ENCODE measurements at regions not wholly inside any gene's neighbourhood (a gene's known extent, or its start where the extent isn't known, plus 50 kb on each side); places are given as distances from the start of the nearest gene placed in this dataset.

GRCh38 chr9:135329571-135330306 lies 149.8 kb upstream of the PPP1R26 start (continued):
- TF ChIP-seq ZNF311 (CRISPR knock-in tag; IDR thresholded peaks at IDR 0.05) (no peak), NFIX (CRISPR knock-in tag; IDR thresholded peaks at IDR 0.05; ENCODE audit: low read depth) (no peak), FOS (IDR thresholded peaks at IDR 0.05; ENCODE audit: extremely low read depth, insufficient read length) (no peak), FOXM1 (IDR thresholded peaks at IDR 0.05; ENCODE audit: low read depth) (no peak), FOXM1 (CRISPR knock-in tag; IDR thresholded peaks at IDR 0.05; ENCODE audit: low read depth) (no peak), MLLT1 (IDR thresholded peaks at IDR 0.05) (no peak)

- no peak for DNase-seq (ENCODE audit: extremely low read depth in 1 of 4, low spot score in 3 of 4)
- TF ChIP-seq ARID3B (CRISPR knock-in tag; IDR thresholded peaks at IDR 0.05; ENCODE audit: borderline replicate concordance) (no peak), ZNF324 (CRISPR knock-in tag; IDR thresholded peaks at IDR 0.05) (no peak), XRCC4 (IDR thresholded peaks at IDR 0.05; ENCODE audit: extremely low read depth, insufficient read depth, insufficient read length) (no peak), E2F1 (CRISPR knock-in tag; IDR thresholded peaks at IDR 0.05) (no peak), TFE3 (CRISPR knock-in tag; IDR thresholded peaks at IDR 0.05) (no peak), NR2F6 (CRISPR knock-in tag; IDR thresholded peaks at IDR 0.05) (no peak), ZNF655 (CRISPR knock-in tag; IDR thresholded peaks at IDR 0.05) (no peak), ZNF217 (CRISPR knock-in tag; IDR thresholded peaks at IDR 0.05) (no peak)
Measured at GRCh38 chr9:135330307-135330631, 149.3 kb upstream of the PPP1R26 start.

More at GRCh38 chr9:135330307-135330631, 149.3 kb upstream of the PPP1R26 start:
- no peaks in the 10 kb centered on the region for H3K9me1 ChIP-seq (ENCODE audit: control insufficient read depth, insufficient read depth, low read length)
- no peaks in the 10 kb centered on the region for H3K9me3 ChIP-seq (replicated peaks; ENCODE audit: control insufficient read depth, insufficient read depth, low read depth, low read length)
- ATAC-seq (no peak), FAIRE-seq (no peak)
- 2% methylated on average over 6 of the region's 6 CpGs for WGBS (ENCODE audit: insufficient coverage, low coverage, missing lambda C conversion rate)
- no peaks in the 10 kb centered on the region for H4K20me1 ChIP-seq (replicated peaks; ENCODE audit: control insufficient read depth, insufficient read depth, low read length)
- ChIA-PET POLR2A (no interaction called here), CTCF (ENCODE audit: low intra/inter-chr PET ratio) (no interaction called here)
- H3K27ac ChIP-seq (ENCODE audit: extremely low read depth, low read depth, low read length): no peak overlapping the region
- in situ Hi-C loops (cut with MboI) (no loop called here), intact Hi-C loops (cut with micrococcal nuclease) (no loop called here)
- no peaks in the 10 kb centered on the region for H3K36me3 ChIP-seq (ENCODE audit: control insufficient read depth, insufficient read depth, low read length)
- H2AFZ ChIP-seq (ENCODE audit: low read depth, low read length): no peak overlapping the region
- no peaks in the 10 kb centered on the region for H3K4me1 ChIP-seq (replicated peaks in 1 of 2; ENCODE audit: control insufficient read depth in 2 of 2, insufficient read depth in 2 of 2, low read length in 2 of 2)
- H3K79me2 ChIP-seq (ENCODE audit: control insufficient read depth, insufficient read depth, low read length): no peaks in the 10 kb centered on the region
- H3K4me2 ChIP-seq (ENCODE audit: insufficient read depth, low read length): no peak overlapping the region
- H3K4me3 ChIP-seq: no peak overlapping the region
- no peak overlapping the region for H3K9ac ChIP-seq (ENCODE audit: insufficient read depth in 1 of 2, low read depth in 2 of 2, low read length in 2 of 2)
- peaks cover 0 to 24% of the 10 kb centered on the region in 2 experiments; a peak in 2 of 5 replicates for H3K27me3 ChIP-seq (ENCODE audit: control insufficient read depth in 2 of 2, insufficient read depth in 2 of 2, low read length in 2 of 2)
- no TSS peak for BruUV-seq (replicated peaks)

Measured in K562 (cell line).